Mesothelial cell of epicardium (in vitro differentiated cells): ENCODE measurements at regions not wholly inside any gene's neighbourhood (a gene's known extent, or its start where the extent isn't known, plus 50 kb on each side); places are given as distances from the start of the nearest gene placed in this dataset.
"Not testable (repeated sequence)": the region's sequence is repeated elsewhere in the genome, so short reads cannot be mapped to it uniquely, and the experiment has no call there.

Experiments
- DNase-seq, 2 experiments: peaks; one replicate each; pipeline ENCODE4 v3.0.0; 2021; ENCODE audit warnings: low spot score in 2 of 2; ENCODE audit not compliant: unreplicated experiment in 2 of 2
- H3K27ac Mint-ChIP-seq: 2 replicates; pipeline ENCODE4 v1.8.0; 2021; ENCODE audit warnings: mixed read lengths
- H3K27me3 Mint-ChIP-seq: 2 replicates; pipeline ENCODE4 v1.8.0; 2021; ENCODE audit warnings: low read depth, mixed read lengths
- H3K36me3 Mint-ChIP-seq: 2 replicates; pipeline ENCODE4 v1.8.0; 2021; ENCODE audit warnings: mixed read lengths
- H3K4me1 Mint-ChIP-seq: 2 replicates; pipeline ENCODE4 v1.8.0; 2021; ENCODE audit warnings: mixed read lengths
- H3K4me3 Mint-ChIP-seq: 2 replicates; pipeline ENCODE4 v1.8.0; 2021; ENCODE audit warnings: mild to moderate bottlenecking, moderate library complexity, mixed read lengths
- H3K9me3 Mint-ChIP-seq: 2 replicates; pipeline ENCODE4 v1.8.0; 2021; ENCODE audit warnings: mixed read lengths
- CTCF ChIP-seq: fragments of 200-600 bp; sonication (generic); IDR thresholded peaks from one replicate; pipeline ENCODE4 v1.5.0; 2021; ENCODE audit warnings: antibody characterized with exemption; ENCODE audit not compliant: unreplicated experiment

- no peak for TF ChIP-seq CTCF
- Mint-ChIP-seq H3K27ac (no peak overlapping the region), H3K4me1 (peaks cover 22% of the 10 kb centered on the region), H3K36me3 (no peaks in the 10 kb centered on the region), H3K9me3 (no peaks in the 10 kb centered on the region), H3K4me3 (no peak overlapping the region), H3K27me3 (peaks cover 16% of the 10 kb centered on the region)
- DNase-seq = no peak
Observed at GRCh38 chr2:234795272-234795920, 156.4 kb upstream of the SH3BP4 start.

DNA sequence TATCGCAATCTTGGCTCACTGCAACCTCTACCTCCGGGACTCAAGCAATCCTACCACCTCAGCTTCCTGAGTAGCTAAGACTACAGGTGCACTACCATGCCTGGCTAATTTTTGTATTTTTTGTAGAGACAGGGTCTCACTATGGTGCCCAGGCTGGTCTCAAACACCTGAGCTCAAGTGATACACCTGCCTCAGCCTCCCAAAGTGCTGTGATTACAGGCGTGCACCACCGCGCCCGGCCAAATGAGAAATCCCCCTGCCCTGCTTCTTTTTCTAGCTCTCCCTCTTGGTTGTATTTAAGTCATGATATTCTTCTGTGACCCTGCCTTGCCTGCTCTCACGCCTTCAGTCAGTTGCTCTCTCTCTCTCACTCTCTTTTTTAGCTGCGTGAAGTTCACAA, 157.0 kb upstream of the SH3BP4 start:
- Mint-ChIP-seq H3K9me3 (no peaks in the 10 kb centered on the region), H3K4me3 (no peak overlapping the region), H3K27ac (no peak overlapping the region), H3K27me3 (peaks cover 16% of the 10 kb centered on the region), H3K4me1 (peaks cover 26% of the 10 kb centered on the region), H3K36me3 (no peaks in the 10 kb centered on the region)
- DNase-seq = no peak
- no peak for TF ChIP-seq CTCF

DNA sequence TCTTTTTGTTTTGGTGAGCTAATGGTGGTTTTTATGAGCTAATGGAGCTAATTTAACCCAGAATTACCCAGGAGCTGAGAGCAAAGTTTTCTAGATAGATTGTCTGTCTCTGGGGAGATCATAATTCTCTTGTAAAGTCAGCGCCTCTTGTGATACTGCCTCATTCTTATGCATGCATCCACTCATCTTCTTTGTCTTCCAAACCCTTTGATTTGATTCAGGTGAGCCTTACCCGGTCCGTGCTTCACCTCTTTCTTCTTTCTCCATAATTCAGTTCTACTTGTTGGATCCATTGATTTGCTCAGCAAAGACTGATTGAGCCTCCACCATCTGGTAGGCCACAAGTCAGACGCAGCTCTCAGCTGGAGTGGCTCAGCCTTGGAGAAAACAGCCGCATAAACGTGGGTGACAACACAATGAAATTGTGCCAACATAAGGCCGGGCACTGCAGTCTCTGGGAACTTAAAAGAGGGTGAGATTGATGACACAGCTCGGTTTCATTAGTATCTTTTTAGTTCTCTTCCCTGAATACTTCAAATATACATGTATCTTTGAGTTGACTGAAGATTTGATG, 158.5 kb upstream of the SH3BP4 start:
- DNase-seq = no peak
- Mint-ChIP-seq H3K9me3 (no peaks in the 10 kb centered on the region), H3K4me3 (no peak overlapping the region), H3K36me3 (no peaks in the 10 kb centered on the region), H3K4me1 (peaks cover 26% of the 10 kb centered on the region), H3K27me3 (peaks cover 19% of the 10 kb centered on the region), H3K27ac (no peak overlapping the region)
- no peak for TF ChIP-seq CTCF

DNA sequence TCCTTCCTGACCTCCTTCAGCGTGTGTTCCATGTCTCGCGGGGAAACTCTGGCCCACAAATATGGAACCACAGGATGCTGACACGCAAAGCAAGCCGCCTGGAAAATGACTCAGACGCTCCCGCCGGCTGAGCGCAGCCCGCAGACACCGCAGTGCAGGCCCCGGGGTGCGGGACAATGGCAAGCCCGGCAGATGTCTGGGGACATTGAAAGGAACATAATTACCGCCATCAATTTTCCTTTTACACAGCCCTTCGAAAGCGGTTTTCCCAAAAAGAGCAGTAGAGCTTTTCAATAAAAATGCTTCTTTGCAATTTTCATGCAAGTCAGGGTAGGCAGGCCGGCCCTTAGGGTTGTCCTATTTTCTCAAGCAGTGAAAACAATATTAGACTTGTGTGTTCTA, 159.2 kb upstream of the SH3BP4 start:
- Mint-ChIP-seq H3K4me3 (no peak overlapping the region), H3K36me3 (no peaks in the 10 kb centered on the region), H3K4me1 (peaks cover 26% of the 10 kb centered on the region), H3K9me3 (no peaks in the 10 kb centered on the region), H3K27ac (no peak overlapping the region), H3K27me3 (peaks cover 18% of the 10 kb centered on the region)
- TF ChIP-seq CTCF = no peak
- DNase-seq = no peak

DNA sequence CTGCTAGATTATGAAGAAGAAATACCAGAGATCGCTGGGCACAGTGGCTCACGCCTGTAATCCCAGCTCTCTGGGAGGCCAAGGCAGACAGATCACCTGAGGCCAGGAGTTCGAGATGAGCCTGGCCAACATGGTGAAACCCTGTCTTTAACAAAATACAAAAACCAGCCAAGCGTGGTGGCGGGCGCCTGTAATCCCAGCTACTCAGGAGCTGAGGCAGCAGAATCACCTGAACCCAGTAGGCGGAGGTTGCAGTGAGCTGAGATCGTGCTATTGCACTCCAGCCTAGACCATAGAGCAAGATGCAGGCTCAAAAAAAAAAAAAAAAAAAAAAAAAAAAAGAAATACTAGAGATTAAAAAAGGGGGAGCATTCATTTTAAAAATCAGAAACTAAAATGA, 159.7 kb upstream of the SH3BP4 start:
- H3K36me3 Mint-ChIP-seq, DNase-seq, H3K4me3 Mint-ChIP-seq, H3K27ac Mint-ChIP-seq, H3K9me3 Mint-ChIP-seq: not testable (repeated sequence)
- peaks cover 18% of the 10 kb centered on the region for H3K27me3 Mint-ChIP-seq
- H3K4me1 Mint-ChIP-seq = peaks cover 26% of the 10 kb centered on the region

DNA sequence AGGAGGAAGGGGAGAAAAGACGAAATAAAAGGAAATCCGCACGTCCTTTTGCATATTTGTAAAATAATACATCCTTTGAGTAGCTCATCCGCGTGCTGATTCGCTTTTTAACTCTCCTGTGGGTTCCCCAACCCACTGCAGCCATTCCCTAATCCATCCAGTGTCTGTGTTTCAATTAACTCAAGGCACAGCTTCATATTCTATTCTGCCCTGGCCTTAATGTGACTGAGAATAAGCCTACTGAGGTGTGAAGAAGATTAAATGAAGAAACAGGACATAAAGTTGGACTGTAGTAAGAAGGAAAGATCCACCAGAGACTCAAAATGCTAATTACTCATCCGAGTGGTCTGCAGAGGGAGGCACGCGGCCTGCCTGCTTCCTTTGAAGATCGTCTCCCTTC, 161.4 kb upstream of the SH3BP4 start:
- Mint-ChIP-seq H3K9me3 (no peaks in the 10 kb centered on the region), H3K36me3 (no peaks in the 10 kb centered on the region), H3K4me1 (peaks cover 16% of the 10 kb centered on the region)

More for the DNA sequence above, 161.4 kb upstream of the SH3BP4 start:
- no peak for DNase-seq
- H3K27ac Mint-ChIP-seq = peak overlapping the region; percentile 26
- TF ChIP-seq CTCF = no peak
- H3K4me3 Mint-ChIP-seq = no peak overlapping the region
- H3K27me3 Mint-ChIP-seq = peaks cover 26% of the 10 kb centered on the region
